ENCODE measurements at regions not wholly inside any gene's neighbourhood (a gene's known extent, or its start where the extent isn't known, plus 50 kb on each side); places are given as distances from the start of the nearest gene placed in this dataset.

GRCh38 chr16:72430121-72430520 is 258.2 kb upstream of the PMFBP1 start:
- no peaks in the 10 kb centered on the region for H3K4me1 Mint-ChIP-seq
- H3K27me3 Mint-ChIP-seq, result no peaks in the 10 kb centered on the region
- DNase-seq (no peak), ATAC-seq (ENCODE audit: low read depth) (no peak)
- H3K27ac Mint-ChIP-seq, result no peak overlapping the region
- H3K36me3 Mint-ChIP-seq, result peaks cover 2% of the 10 kb centered on the region
- no peak overlapping the region for H3K4me3 Mint-ChIP-seq
- peaks cover 7% of the 10 kb centered on the region for H3K9me3 Mint-ChIP-seq
- POLR2A ChIA-PET, result no interaction called here

GRCh38 chr16:72429671-72430081 is 257.7 kb upstream of the PMFBP1 start:
- no peaks in the 10 kb centered on the region for H3K4me1 Mint-ChIP-seq
- DNase-seq (no peak), ATAC-seq (ENCODE audit: low read depth) (no peak)
- H3K4me3 Mint-ChIP-seq, result no peak overlapping the region
- peaks cover 9% of the 10 kb centered on the region for H3K9me3 Mint-ChIP-seq
- H3K27ac Mint-ChIP-seq, result no peak overlapping the region
- POLR2A ChIA-PET, result no interaction called here
- peaks cover 5% of the 10 kb centered on the region for H3K36me3 Mint-ChIP-seq
- no peaks in the 10 kb centered on the region for H3K27me3 Mint-ChIP-seq

GRCh38 chr16:72428681-72429376 is 256.9 kb upstream of the PMFBP1 start:
- Mint-ChIP-seq H3K4me1 (no peaks in the 10 kb centered on the region), H3K27me3 (no peaks in the 10 kb centered on the region), H3K9me3 (peaks cover 5% of the 10 kb centered on the region), H3K36me3 (peaks cover 9% of the 10 kb centered on the region), H3K4me3 (no peak overlapping the region), H3K27ac (no peak overlapping the region)
- DNase-seq, result no peak
- POLR2A ChIA-PET, result no interaction called here
- no peak for ATAC-seq (ENCODE audit: low read depth)

GRCh38 chr16:72427783-72428331 is 255.9 kb upstream of the PMFBP1 start:
- DNase-seq, result no peak
- peaks cover 12% of the 10 kb centered on the region for H3K36me3 Mint-ChIP-seq
- no peak for ATAC-seq (ENCODE audit: low read depth)
- no peaks in the 10 kb centered on the region for H3K4me1 Mint-ChIP-seq
- peaks cover 8% of the 10 kb centered on the region for H3K9me3 Mint-ChIP-seq
- POLR2A ChIA-PET, result no interaction called here
- H3K27ac Mint-ChIP-seq, result no peak overlapping the region
- H3K27me3 Mint-ChIP-seq, result no peaks in the 10 kb centered on the region
- no peak overlapping the region for H3K4me3 Mint-ChIP-seq

GRCh38 chr16:72427051-72427782 is 255.3 kb upstream of the PMFBP1 start:
- H3K4me1 Mint-ChIP-seq, result no peaks in the 10 kb centered on the region
- POLR2A ChIA-PET, result no interaction called here
- H3K4me3 Mint-ChIP-seq, result no peak overlapping the region
- peaks cover 9% of the 10 kb centered on the region for H3K9me3 Mint-ChIP-seq
- H3K27me3 Mint-ChIP-seq, result no peaks in the 10 kb centered on the region
- DNase-seq (no peak), ATAC-seq (ENCODE audit: low read depth) (no peak)
- H3K27ac Mint-ChIP-seq, result no peak overlapping the region
- H3K36me3 Mint-ChIP-seq, result peaks cover 13% of the 10 kb centered on the region

- H3K9me3 Mint-ChIP-seq, result peaks cover 10% of the 10 kb centered on the region
Observed at GRCh38 chr16:72426386-72426785, 254.4 kb upstream of the PMFBP1 start.

GRCh38 chr16:72425571-72426341 is 253.8 kb upstream of the PMFBP1 start:
- Mint-ChIP-seq H3K4me1 (no peaks in the 10 kb centered on the region), H3K36me3 (peaks cover 16% of the 10 kb centered on the region), H3K9me3 (peaks cover 13% of the 10 kb centered on the region), H3K4me3 (no peak overlapping the region), H3K27me3 (no peaks in the 10 kb centered on the region), H3K27ac (no peak overlapping the region)
- no peak for ATAC-seq (ENCODE audit: low read depth)
- no peak for DNase-seq
- POLR2A ChIA-PET, result no interaction called here

More at GRCh38 chr16:72426386-72426785, 254.4 kb upstream of the PMFBP1 start:
- no peaks in the 10 kb centered on the region for H3K27me3 Mint-ChIP-seq
- no peaks in the 10 kb centered on the region for H3K4me1 Mint-ChIP-seq
- no peak overlapping the region for H3K4me3 Mint-ChIP-seq
- no peak for DNase-seq
- ATAC-seq (ENCODE audit: low read depth), result no peak
- POLR2A ChIA-PET, result no interaction called here
- H3K36me3 Mint-ChIP-seq, result peaks cover 13% of the 10 kb centered on the region
- H3K27ac Mint-ChIP-seq, result no peak overlapping the region

- peaks cover 13% of the 10 kb centered on the region for H3K9me3 Mint-ChIP-seq
- H3K27me3 Mint-ChIP-seq, result no peaks in the 10 kb centered on the region
- ATAC-seq (ENCODE audit: low read depth), result no peak
- peaks cover 16% of the 10 kb centered on the region for H3K36me3 Mint-ChIP-seq
- H3K27ac Mint-ChIP-seq, result no peak overlapping the region
- H3K4me3 Mint-ChIP-seq, result no peak overlapping the region
- no peak for DNase-seq
- POLR2A ChIA-PET, result no interaction called here
- no peaks in the 10 kb centered on the region for H3K4me1 Mint-ChIP-seq
Observed at GRCh38 chr16:72424757-72425156, 252.8 kb upstream of the PMFBP1 start.

GRCh38 chr16:72422308-72422897 is 250.4 kb upstream of the PMFBP1 start:
- no peak overlapping the region for H3K27ac Mint-ChIP-seq
- H3K9me3 Mint-ChIP-seq, result peaks cover 13% of the 10 kb centered on the region
- ATAC-seq (ENCODE audit: low read depth) (no peak), DNase-seq (no peak)
- H3K36me3 Mint-ChIP-seq, result peaks cover 16% of the 10 kb centered on the region
- H3K4me3 Mint-ChIP-seq, result no peak overlapping the region
- no peaks in the 10 kb centered on the region for H3K27me3 Mint-ChIP-seq
- H3K4me1 Mint-ChIP-seq, result no peaks in the 10 kb centered on the region
- POLR2A ChIA-PET, result no interaction called here

GRCh38 chr16:72419638-72420037 is 247.7 kb upstream of the PMFBP1 start:
- Mint-ChIP-seq H3K27ac (no peak overlapping the region), H3K4me1 (peaks cover 6% of the 10 kb centered on the region), H3K36me3 (peaks cover 15% of the 10 kb centered on the region), H3K9me3 (peaks cover 13% of the 10 kb centered on the region), H3K27me3 (no peaks in the 10 kb centered on the region), H3K4me3 (no peak overlapping the region)
- ATAC-seq (ENCODE audit: low read depth), result no peak
- POLR2A ChIA-PET, result no interaction called here
- DNase-seq, result no peak

- Mint-ChIP-seq H3K36me3 (peaks cover 3% of the 10 kb centered on the region), H3K27me3 (no peaks in the 10 kb centered on the region), H3K27ac (no peak overlapping the region), H3K4me1 (peaks cover 6% of the 10 kb centered on the region), H3K4me3 (no peak overlapping the region), H3K9me3 (peaks cover 3% of the 10 kb centered on the region)
- ATAC-seq (ENCODE audit: low read depth), result no peak
- POLR2A ChIA-PET, result no interaction called here
- DNase-seq, result no peak
Observed at GRCh38 chr16:72415379-72415778, 243.4 kb upstream of the PMFBP1 start.

- POLR2A ChIA-PET, result no interaction called here
- no peak for ATAC-seq (ENCODE audit: low read depth)
- DNase-seq, result no peak
- Mint-ChIP-seq H3K4me1 (no peaks in the 10 kb centered on the region), H3K4me3 (no peak overlapping the region), H3K36me3 (peaks cover 3% of the 10 kb centered on the region), H3K27me3 (peaks cover 2% of the 10 kb centered on the region), H3K9me3 (peaks cover 3% of the 10 kb centered on the region), H3K27ac (no peak overlapping the region)
Observed at GRCh38 chr16:72410492-72410891, 238.5 kb upstream of the PMFBP1 start.

GRCh38 chr16:72409423-72409822 is 237.5 kb upstream of the PMFBP1 start:
- POLR2A ChIA-PET, result no interaction called here
- H3K4me3 Mint-ChIP-seq, result no peak overlapping the region
- no peak overlapping the region for H3K27ac Mint-ChIP-seq
- DNase-seq (no peak), ATAC-seq (ENCODE audit: low read depth) (no peak)
- H3K36me3 Mint-ChIP-seq, result no peaks in the 10 kb centered on the region
- H3K9me3 Mint-ChIP-seq, result no peaks in the 10 kb centered on the region
- H3K27me3 Mint-ChIP-seq, result peaks cover 2% of the 10 kb centered on the region
- no peaks in the 10 kb centered on the region for H3K4me1 Mint-ChIP-seq

Data from activated naive CD8-positive, alpha-beta T cell treated with anti-CD3 and anti-CD28 coated beads, Interleukin-2, amount 10 ng/mL, durations not matched to agents 7 days and 5 days (primary cell).